Thyroid gland (tissue), 4 donors: ENCODE measurements at regions not wholly inside any gene's neighbourhood (a gene's known extent, or its start where the extent isn't known, plus 50 kb on each side); places are given as distances from the start of the nearest gene placed in this dataset.

Source experiments
- CTCF ChIP-seq, 6 experiments: fragments of 200-600 bp in 3 of 6; fragments of 450-650 bp in 3 of 6; sonication (generic) in 3 of 6; IDR thresholded peaks; one replicate each; pipeline ENCODE4 v1.5.1; 2016 to 2019; ENCODE audit warnings: antibody characterized with exemption in 6 of 6, mild to moderate bottlenecking in 2 of 6, inconsistent platforms in 1 of 6, moderate library complexity in 1 of 6
- POLR2A ChIP-seq, 2 donors: fragments of 450-650 bp; IDR thresholded peaks; one replicate each; pipeline ENCODE4 v1.6.1; 2017; ENCODE audit warnings: antibody characterized with exemption in 2 of 2, mild to moderate bottlenecking in 2 of 2, moderate library complexity in 1 of 2

GRCh38 chr4:100129774-100130173 is 60.5 kb downstream of the DDIT4L start:
- TF ChIP-seq POLR2A (IDR thresholded peaks at IDR 0.05), result no peak
- TF ChIP-seq CTCF (IDR thresholded peaks at IDR 0.05), result no peak
